Heart right ventricle (tissue), 16 donors: ENCODE measurements at regions not wholly inside any gene's neighbourhood (a gene's known extent, or its start where the extent isn't known, plus 50 kb on each side); places are given as distances from the start of the nearest gene placed in this dataset.

Experiments used
- ATAC-seq, 8 donors: fragments of 200-7000 bp; cut with Tn5 transposase; one replicate each; pipeline ENCODE4 v1.9.1; 2020; ENCODE audit warnings: mild to moderate bottlenecking in 8 of 8, moderate library complexity in 8 of 8, moderate number of reproducible peaks in 1 of 8
- DNase-seq, 2 donors: peaks; one replicate each; pipeline ENCODE4 v3.0.0-alpha.2; 2020
- H3K27ac ChIP-seq, 10 donors: fragments of 200-600 bp; sonication (generic) in 2 of 10; one replicate each; pipeline versions ENCODE4 v1.5.0 to v1.8.0; 2020 to 2022; ENCODE audit warnings: mild to moderate bottlenecking in 3 of 10
- H3K27me3 ChIP-seq, 7 donors: fragments of 200-600 bp; one replicate each; pipeline ENCODE4 v1.8.0; 2021 to 2022; ENCODE audit warnings: mild to moderate bottlenecking in 2 of 7
- H3K36me3 ChIP-seq, 9 donors: fragments of 200-600 bp; sonication (generic) in 1 of 9; one replicate each; pipeline versions ENCODE4 v1.5.0 to v1.8.0; 2020 to 2022; ENCODE audit warnings: mild to moderate bottlenecking in 2 of 9
- H3K4me1 ChIP-seq, 9 donors: fragments of 200-600 bp; sonication (generic) in 1 of 9; one replicate each; pipeline versions ENCODE4 v1.5.0 to v1.8.0; 2020 to 2022; ENCODE audit warnings: mild to moderate bottlenecking in 4 of 9
- H3K4me3 ChIP-seq, 10 donors: fragments of 200-600 bp; sonication (generic) in 2 of 10; one replicate each; pipeline versions ENCODE4 v1.5.0 to v1.8.0; 2020 to 2022; ENCODE audit warnings: mild to moderate bottlenecking in 7 of 10, moderate library complexity in 2 of 10
- H3K9me3 ChIP-seq, 11 donors: fragments of 200-600 bp in 10 of 11; sonication (generic) in 2 of 11; one replicate each; pipeline versions ENCODE4 v1.5.0 to v1.8.0; 2013 to 2022; ENCODE audit warnings: mild to moderate bottlenecking in 2 of 11, control low read depth in 1 of 11, moderate library complexity in 1 of 11
- WGBS, 2 donors: extraction: QIAGEN DNeasy Blood & Tissue Kit; methylation state at CpG; one replicate each; pipeline ENCODE4 v1.1.7; 2013; ENCODE audit warnings: inconsistent platforms in 1 of 2; 5-methylcytosine and 5-hydroxymethylcytosine counted together
- intact Hi-C, 10 donors: fragments of 100-400 bp; cut with DNase I; formaldehyde crosslinking; loops; one replicate each; pipeline versions ENCODE4 v1.11.1 to v1.14.2; 2022
- TF ChIP-seq, protein P1 (sequence below), 9 donors: fragments of 200-600 bp; sonication (generic) in 2 of 9; IDR thresholded peaks; one replicate each; pipeline versions ENCODE4 v1.5.0 to v1.8.0; 2021 to 2022; ENCODE audit warnings: antibody characterized with exemption in 9 of 9, mild to moderate bottlenecking in 5 of 9, moderate library complexity in 1 of 9
- donor health status: Arrhythmogenic right ventricular cardiomyopathy.
- donor health status: ischemic (EF 13 %, LVEDD 7.1; RV severe dilation, severe dysfunction).
- donor health status: healthy with polysubstance abuse.
- donor health status: DM: no; HTN: yes; CAD: no.
- donor health status: DM: no; HTN: no; CAD: no.
- donor health status: ischemic (EF 25% LVEDD 6.9; RV normal size, moderate dysfunction).
- donor health status: ischemic (EF 25% LVEDD 5.7; RV mildly dilated, moderate dysfunction).
- donor health status: healthy.
- donor health status: DM: yes; HTN: yes; CAD: no.
- donor health status: Ischemic cardiomyopathy.
- donor health status: ischemic (EF 35%, LVEDD 5.7; RV mildly dilated, moderate dysfunction).
- donor health status: nonischemic (EF 11% LVEDD 7.7; RV severe dilation, severe dysfunction).
- donor health status: DM: yes; HTN: yes; CAD: no.
- donor health status: PGD.
- donor health status: ischemic (EF 29% LVEDD 5.4; RV normal size, mild dysfunction).
- donor health status: nonischemic (EF 23%, LVEDD 6.1; RV moderate dilation, normal function).

DNA sequence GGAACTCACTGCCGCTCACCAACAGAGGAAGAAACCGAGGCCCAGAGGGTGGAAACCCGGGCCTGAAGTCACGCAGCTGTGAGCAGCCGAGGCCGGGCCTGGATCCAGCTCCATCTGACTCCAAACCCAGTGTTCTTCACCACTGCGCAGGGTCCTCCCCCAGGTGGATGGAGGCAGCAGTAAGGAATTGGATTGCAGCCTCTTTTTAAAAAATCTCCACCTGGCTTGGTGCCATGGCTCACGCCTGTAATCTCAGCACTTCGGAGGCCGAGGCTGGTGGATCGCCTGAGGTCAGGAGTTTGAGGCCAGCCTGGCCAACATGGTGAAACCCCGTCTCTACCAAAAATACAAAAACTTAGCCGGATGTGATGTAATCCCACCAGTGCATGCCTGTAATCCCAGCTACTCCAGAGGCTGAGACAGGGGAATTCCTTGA lies 177.2 kb downstream of the FOXL1 start:
- intact Hi-C loops, result loop anchor here in 3 of 10 donors (5.0 to 10.0 kb wide), 2 partner anchors 71 to 178 kb away; partner anchors contain the start of gene FOXL1 (in 2 of the 3)

DNA sequence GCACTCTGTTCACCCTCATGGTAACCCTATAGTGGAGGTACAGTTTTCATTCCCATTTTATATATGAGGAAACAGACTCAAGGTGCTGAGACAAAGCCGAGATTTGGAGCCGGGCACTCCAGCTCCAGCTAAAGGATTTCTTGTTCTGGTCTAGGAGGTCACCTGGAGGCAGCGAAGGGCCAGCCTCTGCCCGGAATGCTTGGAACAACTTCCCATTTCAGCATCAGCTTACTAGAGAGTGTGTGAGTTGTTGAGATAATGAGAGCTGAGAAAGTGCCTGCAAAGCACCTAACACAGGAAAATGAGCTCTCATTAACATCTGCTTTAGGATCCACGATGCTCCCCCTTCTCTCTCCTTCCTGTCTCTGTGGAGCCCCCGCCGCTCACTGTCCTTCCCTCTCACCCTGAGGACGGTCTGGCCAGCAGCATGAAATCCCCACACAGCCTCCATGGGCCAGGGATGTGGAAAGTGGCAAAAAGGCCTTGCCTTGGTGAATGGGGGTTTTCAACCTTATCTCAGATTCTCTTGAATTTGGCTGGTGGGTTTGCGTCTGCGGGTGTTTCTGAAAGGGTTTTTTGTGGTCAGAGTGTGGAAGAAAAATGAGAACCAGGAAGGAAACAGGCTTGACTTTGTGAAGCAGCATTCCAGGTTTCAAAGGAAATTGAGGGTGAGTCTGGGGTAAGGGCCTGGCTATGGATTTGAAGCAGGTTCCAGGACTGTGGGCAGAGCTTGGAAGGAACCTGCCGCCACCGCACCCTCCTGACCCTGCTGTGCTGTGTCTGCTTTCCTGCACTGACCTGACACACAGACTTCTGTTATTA lies 178.7 kb downstream of the FOXL1 start:
- WGBS, 2 donors, result 57 to 63% methylated on average over 12 of the region's 12 CpGs
- Histone ChIP-seq H3K27ac (no peak overlapping the region), H3K27me3 (peaks cover 0 to 64% (median 48%) of the 10 kb centered on the region in 7 donors), H3K36me3 (no peaks in the 10 kb centered on the region), H3K4me1 (peaks cover 0 to 29% (median 10%) of the 10 kb centered on the region in 9 donors), H3K9me3 (no peaks in the 10 kb centered on the region), H3K4me3 (no peak overlapping the region)
- ATAC-seq (no peak), DNase-seq (no peak)
- intact Hi-C loops, result loop anchor here in 3 of 10 donors (5.0 to 10.0 kb wide), 2 partner anchors 72 to 180 kb away; partner anchors contain the start of gene FOXL1 (in 2 of the 3)
- TF ChIP-seq, protein P1, sequence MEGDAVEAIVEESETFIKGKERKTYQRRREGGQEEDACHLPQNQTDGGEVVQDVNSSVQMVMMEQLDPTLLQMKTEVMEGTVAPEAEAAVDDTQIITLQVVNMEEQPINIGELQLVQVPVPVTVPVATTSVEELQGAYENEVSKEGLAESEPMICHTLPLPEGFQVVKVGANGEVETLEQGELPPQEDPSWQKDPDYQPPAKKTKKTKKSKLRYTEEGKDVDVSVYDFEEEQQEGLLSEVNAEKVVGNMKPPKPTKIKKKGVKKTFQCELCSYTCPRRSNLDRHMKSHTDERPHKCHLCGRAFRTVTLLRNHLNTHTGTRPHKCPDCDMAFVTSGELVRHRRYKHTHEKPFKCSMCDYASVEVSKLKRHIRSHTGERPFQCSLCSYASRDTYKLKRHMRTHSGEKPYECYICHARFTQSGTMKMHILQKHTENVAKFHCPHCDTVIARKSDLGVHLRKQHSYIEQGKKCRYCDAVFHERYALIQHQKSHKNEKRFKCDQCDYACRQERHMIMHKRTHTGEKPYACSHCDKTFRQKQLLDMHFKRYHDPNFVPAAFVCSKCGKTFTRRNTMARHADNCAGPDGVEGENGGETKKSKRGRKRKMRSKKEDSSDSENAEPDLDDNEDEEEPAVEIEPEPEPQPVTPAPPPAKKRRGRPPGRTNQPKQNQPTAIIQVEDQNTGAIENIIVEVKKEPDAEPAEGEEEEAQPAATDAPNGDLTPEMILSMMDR (IDR thresholded peaks at IDR 0.05), result no peak

More for the DNA sequence above, 177.2 kb downstream of the FOXL1 start:
- Histone ChIP-seq H3K4me1 (peaks cover 0 to 22% (median 5%) of the 10 kb centered on the region in 9 donors), H3K36me3 (no peaks in the 10 kb centered on the region), H3K9me3 (no peaks in the 10 kb centered on the region), H3K27me3 (peaks cover 0 to 49% (median 33%) of the 10 kb centered on the region in 7 donors), H3K4me3 (no peak overlapping the region), H3K27ac (peak overlapping the region in 9 of 10 donors; percentile 32 to 72 (median 53))
- ATAC-seq, result peak; percentile 79 to 90 (median 85)
- TF ChIP-seq, protein P1 (IDR thresholded peaks at IDR 0.05), result no peak
- 41 to 42% methylated on average over 13 of the region's 13 CpGs for WGBS, 2 donors
- peak; percentile 61 to 80 for DNase-seq

DNA sequence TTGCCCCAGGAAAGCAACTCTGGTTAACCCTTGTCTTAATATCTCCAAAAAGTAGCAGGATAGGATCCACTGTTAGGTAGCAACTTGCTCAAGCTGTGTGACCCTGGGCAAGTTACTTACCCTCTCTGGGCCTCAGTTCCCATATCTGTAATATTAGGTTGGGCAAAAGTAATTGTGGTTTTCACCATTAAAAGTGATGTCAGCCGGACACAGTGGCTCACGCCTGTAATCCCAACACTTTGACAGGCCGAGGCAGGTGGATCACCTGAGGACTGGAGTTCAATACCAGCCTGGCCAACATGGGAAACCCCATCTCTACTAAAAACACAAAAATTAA lies 179.3 kb downstream of the FOXL1 start:
- Histone ChIP-seq H3K9me3 (no peaks in the 10 kb centered on the region), H3K4me1 (peaks cover 0 to 30% (median 10%) of the 10 kb centered on the region in 9 donors), H3K27ac (no peak overlapping the region), H3K36me3 (no peaks in the 10 kb centered on the region), H3K27me3 (peaks cover 0 to 69% (median 53%) of the 10 kb centered on the region in 7 donors), H3K4me3 (no peak overlapping the region)
- intact Hi-C loops, result loop anchor here in 3 of 10 donors (5.0 to 10.0 kb wide), 2 partner anchors 73 to 180 kb away; partner anchors contain the start of gene FOXL1 (in 2 of the 3)
- 97 to 99% methylated on average over 3 of the region's 3 CpGs for WGBS, 2 donors
- DNase-seq, result no peak
- TF ChIP-seq, protein P1 (IDR thresholded peaks at IDR 0.05), result no peak
- ATAC-seq, result no peak

DNA sequence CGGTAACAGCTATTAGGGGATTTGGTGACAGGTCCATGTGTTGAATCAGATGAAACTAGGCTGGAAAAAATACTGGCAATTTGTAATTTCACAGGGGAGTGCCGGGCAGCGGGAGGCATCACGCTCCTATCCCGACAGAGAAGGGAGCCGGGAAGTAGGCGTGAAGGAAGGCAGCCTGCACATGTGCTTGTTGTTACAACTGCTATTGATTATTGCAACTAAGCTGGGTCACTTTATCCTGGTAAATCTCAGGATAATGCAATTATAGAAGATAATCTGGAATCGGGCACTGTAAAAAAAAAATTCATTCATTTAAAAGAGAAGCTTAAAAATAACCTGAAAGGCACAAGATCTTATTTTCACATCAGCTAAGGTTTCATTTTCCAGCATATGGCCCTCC lies 180.6 kb downstream of the FOXL1 start:
- H3K9me3 ChIP-seq, result no peaks in the 10 kb centered on the region
- 66 to 74% methylated on average over 8 of the region's 8 CpGs for WGBS, 2 donors

More for the DNA sequence above, 180.6 kb downstream of the FOXL1 start:
- Histone ChIP-seq H3K36me3 (no peaks in the 10 kb centered on the region), H3K27me3 (peaks cover 0 to 79% (median 63%) of the 10 kb centered on the region in 7 donors), H3K27ac (no peak overlapping the region), H3K4me1 (peaks cover 0 to 30% (median 10%) of the 10 kb centered on the region in 9 donors), H3K4me3 (no peak overlapping the region)
- DNase-seq, result no peak
- TF ChIP-seq, protein P1 (IDR thresholded peaks at IDR 0.05), result no peak
- ATAC-seq, result no peak
- intact Hi-C loops, result loop anchor here in 3 of 10 donors (5.0 to 10.0 kb wide), 2 partner anchors 74 to 182 kb away; partner anchors contain the start of gene FOXL1 (in 2 of the 3)
